Mesenchymal stem cell (in vitro differentiated cells and primary cell): ENCODE measurements at regions not wholly inside any gene's neighbourhood (a gene's known extent, or its start where the extent isn't known, plus 50 kb on each side); places are given as distances from the start of the nearest gene placed in this dataset.
"Not testable (repeated sequence)": the region's sequence is repeated elsewhere in the genome, so short reads cannot be mapped to it uniquely, and the experiment has no call there.

Source experiments
- DNase-seq: peaks from one replicate; pipeline ENCODE4 v3.0.0-alpha.2; 2013
- H2AFZ ChIP-seq: one replicate; pipeline ENCODE4 v1.6.1; 2013; ENCODE audit warnings: low read depth, mild to moderate bottlenecking, control low read depth, inconsistent platforms, low read length, moderate library complexity
- H2AK5ac ChIP-seq: 2 replicates; pipeline ENCODE4 v1.6.1; 2013; ENCODE audit warnings: low read length, moderate library complexity, mild to moderate bottlenecking, inconsistent platforms; ENCODE audit not compliant: severe bottlenecking
- H2BK120ac ChIP-seq: one replicate; pipeline ENCODE4 v1.6.1; 2013; ENCODE audit warnings: low read depth, mild to moderate bottlenecking, inconsistent platforms, low read length, moderate library complexity
- H2BK12ac ChIP-seq, 2 experiments: one replicate each; pipeline ENCODE4 v1.6.1; 2013; ENCODE audit warnings: inconsistent platforms in 2 of 2, low read length in 2 of 2, mild to moderate bottlenecking in 2 of 2, moderate library complexity in 2 of 2, control low read depth in 1 of 2
- H2BK15ac ChIP-seq: one replicate; pipeline ENCODE4 v1.6.1; 2013; ENCODE audit warnings: mild to moderate bottlenecking, low read depth, inconsistent platforms; ENCODE audit not compliant: poor library complexity, severe bottlenecking
- H2BK5ac ChIP-seq: 2 replicates; pipeline ENCODE4 v1.6.1; 2013; ENCODE audit warnings: low read depth, mild to moderate bottlenecking, low read length, control low read depth, inconsistent platforms; ENCODE audit not compliant: poor library complexity, severe bottlenecking
- H3K14ac ChIP-seq, 2 experiments: one replicate each; pipeline ENCODE4 v1.6.1; 2013; ENCODE audit warnings: inconsistent platforms in 2 of 2, low read length in 2 of 2, control low read depth in 1 of 2, mild to moderate bottlenecking in 1 of 2, moderate library complexity in 1 of 2
- H3K18ac ChIP-seq, 2 experiments: one replicate each; pipeline ENCODE4 v1.6.1; 2013; ENCODE audit warnings: inconsistent platforms in 2 of 2, low read length in 2 of 2, control low read depth in 1 of 2, low read depth in 1 of 2, mild to moderate bottlenecking in 1 of 2
- H3K23ac ChIP-seq, 2 experiments: one replicate each; pipeline ENCODE4 v1.6.1; 2013; ENCODE audit warnings: inconsistent platforms in 2 of 2, low read length in 2 of 2, mild to moderate bottlenecking in 2 of 2, moderate library complexity in 2 of 2, control low read depth in 1 of 2
- H3K27ac ChIP-seq: 2 replicates; pipeline ENCODE4 v1.5.1; 2013; ENCODE audit warnings: mild to moderate bottlenecking, moderate library complexity, low read length, control low read depth, inconsistent platforms; ENCODE audit not compliant: poor library complexity, severe bottlenecking
- H3K27me3 ChIP-seq, 2 experiments: 2 replicates each; pipeline versions ENCODE4 v1.6.1 to v1.7.0; 2013; ENCODE audit warnings: low read length in 2 of 2, mild to moderate bottlenecking in 2 of 2, moderate library complexity in 2 of 2, control low read depth in 1 of 2, inconsistent platforms in 1 of 2; ENCODE audit not compliant: control insufficient read depth in 1 of 2, insufficient read depth in 1 of 2
- H3K36me3 ChIP-seq, 2 experiments: 2 replicates each; pipeline versions ENCODE4 v1.6.1 to v1.7.0; 2013; ENCODE audit warnings: low read length in 2 of 2, control low read depth in 1 of 2, inconsistent platforms in 1 of 2, low read depth in 1 of 2, mild to moderate bottlenecking in 1 of 2; ENCODE audit not compliant: insufficient read depth in 2 of 2, control insufficient read depth in 1 of 2
- H3K4ac ChIP-seq, 2 experiments: one replicate each; pipeline ENCODE4 v1.6.1; 2013; ENCODE audit warnings: inconsistent platforms in 2 of 2, low read length in 2 of 2, mild to moderate bottlenecking in 2 of 2, moderate library complexity in 2 of 2, control low read depth in 1 of 2, low read depth in 1 of 2
- H3K4me1 ChIP-seq: 2 replicates; pipeline ENCODE4 v1.6.1; 2013; ENCODE audit warnings: low read depth, low read length, control low read depth; ENCODE audit not compliant: control insufficient read depth, insufficient read depth
- H3K4me2 ChIP-seq: 2 replicates; pipeline ENCODE4 v1.6.1; 2013; ENCODE audit warnings: low read length, mild to moderate bottlenecking, inconsistent platforms; ENCODE audit not compliant: poor library complexity, severe bottlenecking
- H3K4me3 ChIP-seq, 2 experiments: 2 replicates each; pipeline versions ENCODE4 v1.5.1 to v1.7.0; 2013; ENCODE audit warnings: low read length in 2 of 2, mild to moderate bottlenecking in 2 of 2, control low read depth in 1 of 2, low read depth in 1 of 2; ENCODE audit not compliant: insufficient read depth in 1 of 2
- H3K79me1 ChIP-seq: replicated peaks from 2 replicates; pipeline ENCODE4 v1.6.1; 2013; ENCODE audit warnings: mild to moderate bottlenecking, control low read depth, low read length, inconsistent platforms; ENCODE audit not compliant: poor library complexity, severe bottlenecking
- H3K9ac ChIP-seq: 2 replicates; pipeline ENCODE4 v1.7.0; 2013; ENCODE audit warnings: mild to moderate bottlenecking, low read length, moderate library complexity
- H3K9me3 ChIP-seq: 2 replicates; pipeline ENCODE4 v1.7.0; 2013; ENCODE audit warnings: mild to moderate bottlenecking, low read length; ENCODE audit not compliant: control insufficient read depth
- H4K8ac ChIP-seq: one replicate; pipeline ENCODE4 v1.6.1; 2013; ENCODE audit warnings: inconsistent platforms, mild to moderate bottlenecking, low read length, moderate library complexity
- H4K91ac ChIP-seq: one replicate; pipeline ENCODE4 v1.6.1; 2013; ENCODE audit warnings: mild to moderate bottlenecking, low read length, inconsistent platforms
- WGBS: methylation state at CpG from one replicate; pipeline ENCODE4 v1.1.7; 2013; ENCODE audit warnings: mixed read lengths; 5-methylcytosine and 5-hydroxymethylcytosine counted together

- Histone ChIP-seq H4K8ac (no peak overlapping the region), H3K36me3 (no peaks in the 10 kb centered on the region), H3K9me3 (no peaks in the 10 kb centered on the region), H3K4me1 (no peaks in the 10 kb centered on the region), H3K27ac (no peak overlapping the region), H3K4ac (no peak overlapping the region), H2BK120ac (no peak overlapping the region), H3K23ac (no peak overlapping the region), H2BK12ac (no peak overlapping the region), H3K4me2 (no peak overlapping the region), H2BK15ac (no peak overlapping the region), H3K9ac (no peak overlapping the region), H3K27me3 (no peaks in the 10 kb centered on the region), H3K4me3 (no peak overlapping the region), H2AK5ac (no peak overlapping the region), H3K18ac (no peak overlapping the region), H4K91ac (no peak overlapping the region), H2BK5ac (no peak overlapping the region), H3K79me1 (no peaks in the 10 kb centered on the region), H3K14ac (no peak overlapping the region), H2AFZ (no peak overlapping the region)
- no CpG with 5 or more reads among the region's 2 CpGs for WGBS
- DNase-seq = no peak
These were observed 1109.3 kb downstream of the PLA2G4A start for GRCh38 chr1:187938092-187938491.

GRCh38 chr1:187942986-187943385 lies 1114.2 kb downstream of the PLA2G4A start:
- H3K18ac ChIP-seq = no peak overlapping the region
- H3K27ac ChIP-seq = no peak overlapping the region
- no peak overlapping the region for H3K14ac ChIP-seq
- no peak overlapping the region for H3K9ac ChIP-seq
- 92% methylated on average over 3 of the region's 4 CpGs for WGBS
- no peaks in the 10 kb centered on the region for H3K36me3 ChIP-seq
- H2AK5ac ChIP-seq = no peak overlapping the region
- H2BK12ac ChIP-seq = no peak overlapping the region
- no peak overlapping the region for H3K4ac ChIP-seq
- no peak overlapping the region for H2BK120ac ChIP-seq
- H3K9me3 ChIP-seq = peaks cover 18% of the 10 kb centered on the region
- no peaks in the 10 kb centered on the region for H3K79me1 ChIP-seq
- no peak for DNase-seq
- H3K4me3 ChIP-seq = no peak overlapping the region
- no peak overlapping the region for H3K4me2 ChIP-seq
- H4K8ac ChIP-seq = no peak overlapping the region
- H3K23ac ChIP-seq = no peak overlapping the region
- H2AFZ ChIP-seq = no peak overlapping the region
- no peak overlapping the region for H4K91ac ChIP-seq
- no peaks in the 10 kb centered on the region for H3K4me1 ChIP-seq
- no peak overlapping the region for H2BK15ac ChIP-seq
- H2BK5ac ChIP-seq = no peak overlapping the region
- H3K27me3 ChIP-seq = no peaks in the 10 kb centered on the region

- Histone ChIP-seq H2BK15ac (no peak overlapping the region), H2BK12ac (no peak overlapping the region), H4K8ac (no peak overlapping the region), H2BK120ac (no peak overlapping the region), H2AK5ac (no peak overlapping the region), H3K14ac (no peak overlapping the region), H2BK5ac (no peak overlapping the region), H3K4me1 (no peaks in the 10 kb centered on the region), H3K9me3 (peaks cover 23% of the 10 kb centered on the region), H2AFZ (no peak overlapping the region), H3K4ac (no peak overlapping the region), H3K4me3 (no peak overlapping the region), H3K18ac (no peak overlapping the region), H3K79me1 (no peaks in the 10 kb centered on the region), H3K36me3 (no peaks in the 10 kb centered on the region), H4K91ac (no peak overlapping the region), H3K23ac (no peak overlapping the region), H3K27ac (no peak overlapping the region), H3K27me3 (no peaks in the 10 kb centered on the region), H3K4me2 (no peak overlapping the region), H3K9ac (no peak overlapping the region)
- 50% methylated on average over 2 of the region's 2 CpGs for WGBS
- peak; percentile 7 for DNase-seq
These were observed 1115.1 kb downstream of the PLA2G4A start for GRCh38 chr1:187943606-187944403.

- not testable (repeated sequence) for H4K91ac ChIP-seq, H3K36me3 ChIP-seq, H4K8ac ChIP-seq, H3K4me3 ChIP-seq, H3K9ac ChIP-seq, H2AK5ac ChIP-seq, H3K4me2 ChIP-seq, H3K18ac ChIP-seq, H2AFZ ChIP-seq, H3K27ac ChIP-seq, H2BK15ac ChIP-seq, H2BK5ac ChIP-seq, DNase-seq, H3K14ac ChIP-seq, H3K23ac ChIP-seq, H3K4ac ChIP-seq, H2BK120ac ChIP-seq, H2BK12ac ChIP-seq, H3K79me1 ChIP-seq, H3K4me1 ChIP-seq, H3K27me3 ChIP-seq
- peaks cover 36% of the 10 kb centered on the region for H3K9me3 ChIP-seq
- WGBS = 92% methylated on average over 3 of the region's 3 CpGs
These were observed 1117.9 kb downstream of the PLA2G4A start for GRCh38 chr1:187946661-187947060.
